Hepatocyte (in vitro differentiated cells): ENCODE measurements at regions not wholly inside any gene's neighbourhood (a gene's known extent, or its start where the extent isn't known, plus 50 kb on each side); places are given as distances from the start of the nearest gene placed in this dataset.

Experiments
- CTCF ChIP-seq: fragments of 200-600 bp; sonication (generic); IDR thresholded peaks from 2 replicates; pipeline ENCODE4 v1.5.1; 2016; ENCODE audit warnings: antibody characterized with exemption, mild to moderate bottlenecking; ENCODE audit not compliant: poor library complexity
- EZH2 ChIP-seq: fragments of 200-600 bp; sonication (generic); IDR thresholded peaks from 2 replicates; pipeline ENCODE4 v1.6.1; 2016; ENCODE audit warnings: antibody characterized with exemption, mild to moderate bottlenecking, borderline replicate concordance
- EZH2phosphoT487 ChIP-seq: fragments of 200-600 bp; sonication (generic); IDR thresholded peaks from one replicate; pipeline ENCODE4 v1.6.1; 2018; ENCODE audit warnings: antibody characterized with exemption, mild to moderate bottlenecking, low read depth, moderate library complexity; ENCODE audit not compliant: unreplicated experiment, severe bottlenecking

GRCh38 chr7:25496476-25497368 is 268.4 kb upstream of the NPVF start:
- TF ChIP-seq EZH2 (no peak), EZH2phosphoT487 (no peak), CTCF (no peak)
